B cell (primary cell): ENCODE measurements at regions not wholly inside any gene's neighbourhood (a gene's known extent, or its start where the extent isn't known, plus 50 kb on each side); places are given as distances from the start of the nearest gene placed in this dataset.
"Not testable (repeated sequence)": the region's sequence is repeated elsewhere in the genome, so short reads cannot be mapped to it uniquely, and the experiment has no call there.

ENCODE experiments used
- ATAC-seq: fragments of 200-7000 bp; cut with Tn5 transposase; one replicate; pipeline ENCODE4 v1.10.0; 2021; ENCODE audit warnings: low read depth, mild to moderate bottlenecking, moderate number of reproducible peaks, moderate library complexity
- CTCF ChIA-PET: fragments of 350-600 bp; sonication (Branson Sonifier 250); formaldehyde crosslinking; loops from one replicate; lab custom pipeline; 2021; ENCODE audit warnings: antibody characterized with exemption, inconsistent platforms; lab: Charles Lee
- POLR2A ChIA-PET: fragments of 350-600 bp; sonication (Branson Sonifier 250); formaldehyde crosslinking; loops from one replicate; lab custom pipeline; 2021; ENCODE audit warnings: antibody characterized with exemption; lab: Charles Lee
- DNase-seq: peaks from one replicate; pipeline ENCODE4 v3.0.0; 2013
- H2AFZ ChIP-seq: 2 replicates; pipeline ENCODE4 v1.6.1; 2012; ENCODE audit warnings: mild to moderate bottlenecking, low read depth, low read length; ENCODE audit not compliant: insufficient read depth, poor library complexity, severe bottlenecking
- H3K27ac ChIP-seq, 2 donors: 1 replicate in 1 of 2; 2 replicates in 1 of 2; pipeline ENCODE4 v1.5.1; 2012 to 2013; ENCODE audit warnings: low read length in 2 of 2, mild to moderate bottlenecking in 2 of 2, moderate library complexity in 1 of 2
- H3K27me3 ChIP-seq, 4 experiments: fragments of 200-600 bp in 1 of 4; sonication (generic) in 1 of 4; replicated peaks in 1 of 4; 1 replicate in 2 of 4; 2 replicates in 2 of 4; pipeline versions ENCODE4 v1.6.1 to v1.7.0; 2013 to 2016; ENCODE audit warnings: low read length in 3 of 4, mild to moderate bottlenecking in 2 of 4, mixed read lengths in 1 of 4, moderate library complexity in 1 of 4; ENCODE audit not compliant: insufficient read depth in 4 of 4, control insufficient read depth in 3 of 4; ENCODE audit errors: control extremely low read depth in 1 of 4
- H3K36me3 ChIP-seq, 2 experiments: replicated peaks in 1 of 2; 1 replicate in 1 of 2; 2 replicates in 1 of 2; pipeline versions ENCODE4 v1.6.1 to v1.7.1; 2013; ENCODE audit warnings: low read length in 1 of 2; ENCODE audit not compliant: insufficient read depth in 2 of 2, control insufficient read depth in 1 of 2; ENCODE audit errors: control extremely low read depth in 1 of 2, extremely low read depth in 1 of 2
- H3K4me1 ChIP-seq, 2 donors: fragments of 200-600 bp in 1 of 2; sonication (generic) in 1 of 2; 1 replicate in 1 of 2; 2 replicates in 1 of 2; pipeline versions ENCODE4 v1.5.1 to v1.6.1; 2013 to 2017; ENCODE audit warnings: low read length in 2 of 2; ENCODE audit not compliant: control insufficient read depth in 2 of 2, insufficient read depth in 2 of 2
- H3K4me2 ChIP-seq: replicated peaks from 2 replicates; pipeline ENCODE3; 2012; ENCODE audit warnings: mild to moderate bottlenecking, low read depth, low read length; ENCODE audit not compliant: poor library complexity, severe bottlenecking
- H3K4me3 ChIP-seq, 5 experiments: fragments of 200-600 bp in 1 of 5; sonication (generic) in 1 of 5; 1 replicate in 3 of 5; 2 replicates in 2 of 5; pipeline versions ENCODE4 v1.5.1 to v1.7.0; 2011 to 2016; ENCODE audit warnings: low read length in 4 of 5, mild to moderate bottlenecking in 4 of 5, low read depth in 2 of 5, control low read depth in 1 of 5, moderate library complexity in 1 of 5; ENCODE audit not compliant: insufficient read depth in 1 of 5; ENCODE audit errors: control extremely low read depth in 1 of 5, extremely low read depth in 1 of 5
- H3K79me2 ChIP-seq: fragments of 200-600 bp; sonication (generic); one replicate; pipeline ENCODE4 v1.6.0; 2016; ENCODE audit warnings: low read length; ENCODE audit not compliant: control insufficient read depth, insufficient read depth
- H3K9ac ChIP-seq: fragments of 200-600 bp; sonication (generic); 2 replicates; pipeline ENCODE4 v1.6.1; 2017; ENCODE audit warnings: mild to moderate bottlenecking, low read length, moderate library complexity
- H3K9me3 ChIP-seq, 3 donors: one replicate each; pipeline versions ENCODE4 v1.6.1 to v1.7.1; 2013; ENCODE audit warnings: low read length in 2 of 3; ENCODE audit not compliant: control insufficient read depth in 2 of 3, insufficient read depth in 1 of 3; ENCODE audit errors: control extremely low read depth in 1 of 3
- H4K20me1 ChIP-seq: 2 replicates; pipeline ENCODE4 v1.6.0; 2012; ENCODE audit warnings: mild to moderate bottlenecking, low read length; ENCODE audit not compliant: insufficient read depth, control insufficient read depth, poor library complexity, severe bottlenecking
- H3K27ac Mint-ChIP-seq: one replicate; pipeline ENCODE4 v1.8.0; 2021; ENCODE audit warnings: mixed read lengths
- H3K27me3 Mint-ChIP-seq: one replicate; pipeline ENCODE4 v1.8.0; 2021; ENCODE audit warnings: mixed read lengths
- H3K4me1 Mint-ChIP-seq: one replicate; pipeline ENCODE4 v1.8.0; 2021; ENCODE audit warnings: mixed read lengths
- H3K4me3 Mint-ChIP-seq: one replicate; pipeline ENCODE4 v1.8.0; 2021; ENCODE audit warnings: mixed read lengths
- H3K9me3 Mint-ChIP-seq: one replicate; pipeline ENCODE4 v1.8.0; 2022; ENCODE audit warnings: mixed read lengths; ENCODE audit not compliant: insufficient read depth
- WGBS: methylation state at CpG from one replicate; pipeline ENCODE4 v1.1.5; 2013; ENCODE audit warnings: missing lambda C conversion rate; ENCODE audit not compliant: insufficient coverage; 5-methylcytosine and 5-hydroxymethylcytosine counted together
- intact Hi-C: fragments of 100-400 bp; cut with micrococcal nuclease; formaldehyde crosslinking; loops from one replicate; pipeline ENCODE4 v1.10.0; 2022

- H3K4me3 ChIP-seq, H3K9me3 Mint-ChIP-seq, H3K27me3 ChIP-seq, CTCF ChIA-PET, POLR2A ChIA-PET, intact Hi-C loops, H3K4me1 Mint-ChIP-seq, H4K20me1 ChIP-seq, H3K9me3 ChIP-seq, H3K4me3 Mint-ChIP-seq, H3K27me3 Mint-ChIP-seq, H3K36me3 ChIP-seq, H3K27ac Mint-ChIP-seq, H3K4me1 ChIP-seq, H3K9ac ChIP-seq, H3K27ac ChIP-seq, ATAC-seq, H3K79me2 ChIP-seq, DNase-seq, H2AFZ ChIP-seq, H3K4me2 ChIP-seq: not testable (repeated sequence)
- WGBS = no CpG with 5 or more reads among the region's 3 CpGs
Measured at GRCh38 chr10:47683826-47684475, 79.4 kb downstream of the SYT15B start.

- H3K27me3 ChIP-seq, H3K4me1 ChIP-seq, H3K9me3 ChIP-seq, H3K4me3 ChIP-seq, H3K4me3 Mint-ChIP-seq, POLR2A ChIA-PET, H3K4me2 ChIP-seq, H2AFZ ChIP-seq, H3K9me3 Mint-ChIP-seq, H3K27ac Mint-ChIP-seq, H3K36me3 ChIP-seq, CTCF ChIA-PET, ATAC-seq, DNase-seq, H3K27ac ChIP-seq, H3K9ac ChIP-seq, intact Hi-C loops, H3K4me1 Mint-ChIP-seq, H3K27me3 Mint-ChIP-seq, H4K20me1 ChIP-seq, H3K79me2 ChIP-seq: not testable (repeated sequence)
- WGBS = no CpG with 5 or more reads among the region's 6 CpGs
Measured at GRCh38 chr10:47681638-47681990, 81.8 kb downstream of the SYT15B start.

- H3K4me1 ChIP-seq, H3K4me2 ChIP-seq, POLR2A ChIA-PET, intact Hi-C loops, H3K9me3 ChIP-seq, H3K27me3 ChIP-seq, DNase-seq, H4K20me1 ChIP-seq, H3K4me3 Mint-ChIP-seq, H3K9me3 Mint-ChIP-seq, ATAC-seq, CTCF ChIA-PET, H3K9ac ChIP-seq, H3K79me2 ChIP-seq, H3K27ac ChIP-seq, H3K36me3 ChIP-seq, H2AFZ ChIP-seq, H3K4me1 Mint-ChIP-seq, H3K27ac Mint-ChIP-seq, H3K27me3 Mint-ChIP-seq, H3K4me3 ChIP-seq: not testable (repeated sequence)
- 86% methylated on average over 1 of the region's 4 CpGs for WGBS
Measured at GRCh38 chr10:47680848-47681637, 82.3 kb downstream of the SYT15B start.

- no CpG with 5 or more reads among the region's 1 CpG for WGBS
- DNase-seq, CTCF ChIA-PET, H4K20me1 ChIP-seq, intact Hi-C loops, H2AFZ ChIP-seq, H3K79me2 ChIP-seq, H3K9me3 Mint-ChIP-seq, H3K27me3 Mint-ChIP-seq, H3K4me2 ChIP-seq, H3K4me3 Mint-ChIP-seq, H3K36me3 ChIP-seq, H3K4me1 ChIP-seq, H3K27me3 ChIP-seq, H3K9me3 ChIP-seq, ATAC-seq, POLR2A ChIA-PET, H3K9ac ChIP-seq, H3K27ac Mint-ChIP-seq, H3K27ac ChIP-seq, H3K4me3 ChIP-seq, H3K4me1 Mint-ChIP-seq: not testable (repeated sequence)
Measured at GRCh38 chr10:47676102-47676501, 87.3 kb downstream of the SYT15B start.
